HG03097 (cell line): ENCODE measurements at regions not wholly inside any gene's neighbourhood (a gene's known extent, or its start where the extent isn't known, plus 50 kb on each side); places are given as distances from the start of the nearest gene placed in this dataset.

ENCODE experiments used
- ATAC-seq: cut with Tn5 transposase; IDR thresholded peaks from one replicate; pipeline ENCODE4 v1.9.1; 2021; ENCODE audit not compliant: unreplicated experiment, low FRiP score

- ATAC-seq, result no peak
Observed at GRCh38 chr1:193346085-193346484, 159.7 kb upstream of the B3GALT2 start.

- ATAC-seq, result no peak
Observed at GRCh38 chr1:193342811-193343210, 156.4 kb upstream of the B3GALT2 start.

GRCh38 chr1:193340331-193340730 lies 153.9 kb upstream of the B3GALT2 start:
- no peak for ATAC-seq

GRCh38 chr1:193339401-193339800 lies 153.0 kb upstream of the B3GALT2 start:
- no peak for ATAC-seq

GRCh38 chr1:193338194-193338593 lies 151.8 kb upstream of the B3GALT2 start:
- no peak for ATAC-seq

GRCh38 chr1:193335806-193336428 lies 149.5 kb upstream of the B3GALT2 start:
- no peak for ATAC-seq

GRCh38 chr1:193333166-193333565 lies 146.8 kb upstream of the B3GALT2 start:
- ATAC-seq, result no peak

- no peak for ATAC-seq
Observed at GRCh38 chr1:193326296-193326695, 139.9 kb upstream of the B3GALT2 start.

- ATAC-seq, result no peak
Observed at GRCh38 chr1:193325771-193326170, 139.4 kb upstream of the B3GALT2 start.

- no peak for ATAC-seq
Observed at GRCh38 chr1:193325042-193325441, 138.6 kb upstream of the B3GALT2 start.

- ATAC-seq, result no peak
Observed at GRCh38 chr1:193322211-193322610, 135.8 kb upstream of the B3GALT2 start.

GRCh38 chr1:193321242-193321840 lies 134.9 kb upstream of the B3GALT2 start:
- ATAC-seq, result no peak

GRCh38 chr1:193320270-193320669 lies 133.9 kb upstream of the B3GALT2 start:
- ATAC-seq, result no peak

GRCh38 chr1:193318347-193318746 lies 131.9 kb upstream of the B3GALT2 start:
- ATAC-seq, result no peak

- ATAC-seq, result no peak
Observed at GRCh38 chr1:193313354-193314140, 127.1 kb upstream of the B3GALT2 start.

- ATAC-seq, result no peak
Observed at GRCh38 chr1:193312432-193312831, 126.0 kb upstream of the B3GALT2 start.

- no peak for ATAC-seq
Observed at GRCh38 chr1:193311226-193311948, 125.0 kb upstream of the B3GALT2 start.

- no peak for ATAC-seq
Observed at GRCh38 chr1:193310564-193310963, 124.2 kb upstream of the B3GALT2 start.

- ATAC-seq, result no peak
Observed at GRCh38 chr1:193309936-193310475, 123.6 kb upstream of the B3GALT2 start.

GRCh38 chr1:193308438-193308837 lies 122.0 kb upstream of the B3GALT2 start:
- no peak for ATAC-seq

- no peak for ATAC-seq
Observed at GRCh38 chr1:193306430-193306829, 120.0 kb upstream of the B3GALT2 start.
